H1 (cell line): ENCODE measurements at regions not wholly inside any gene's neighbourhood (a gene's known extent, or its start where the extent isn't known, plus 50 kb on each side); places are given as distances from the start of the nearest gene placed in this dataset.

Experiments used
- CEBPB ChIP-seq: IDR thresholded peaks from 2 replicates; pipeline ENCODE4 v1.6.1; 2012; ENCODE audit warnings: low read depth, low read length
- EP300 ChIP-seq, 2 experiments: IDR thresholded peaks; 1 replicate in 1 of 2; 2 replicates in 1 of 2; pipeline ENCODE4 v1.6.1; 2011 to 2012; ENCODE audit warnings: low read depth in 2 of 2, low read length in 2 of 2, mild to moderate bottlenecking in 2 of 2, borderline replicate concordance in 1 of 2, inconsistent platforms in 1 of 2, moderate library complexity in 1 of 2
- POLR2AphosphoS5 ChIP-seq: IDR thresholded peaks from 2 replicates; pipeline ENCODE4 v1.6.1; 2011; ENCODE audit warnings: low read depth, low read length
- RFX5 ChIP-seq: IDR thresholded peaks from 2 replicates; pipeline ENCODE4 v1.6.1; 2011; ENCODE audit warnings: low read depth, low read length, improper control_type of control experiment, borderline replicate concordance
- TF ChIP-seq, protein P1 (sequence below), 3 experiments: IDR thresholded peaks; 1 replicate in 2 of 3; 2 replicates in 1 of 3; pipeline versions ENCODE4 v1.5.1 to v1.6.1; 2011; ENCODE audit warnings: low read length in 3 of 3, mild to moderate bottlenecking in 3 of 3, inconsistent platforms in 2 of 3, low read depth in 1 of 3, moderate library complexity in 1 of 3; ENCODE audit not compliant: insufficient read depth in 1 of 3; ENCODE audit errors: control extremely low read depth in 1 of 3

- TF ChIP-seq EP300 (IDR thresholded peaks at IDR 0.05; ENCODE audit: borderline replicate concordance in 1 of 2, low read depth in 2 of 2, low read length in 2 of 2): no peak
- no peak for TF ChIP-seq RFX5
- no peak for TF ChIP-seq POLR2AphosphoS5
- no peak for TF ChIP-seq CEBPB
- TF ChIP-seq, protein P1, sequence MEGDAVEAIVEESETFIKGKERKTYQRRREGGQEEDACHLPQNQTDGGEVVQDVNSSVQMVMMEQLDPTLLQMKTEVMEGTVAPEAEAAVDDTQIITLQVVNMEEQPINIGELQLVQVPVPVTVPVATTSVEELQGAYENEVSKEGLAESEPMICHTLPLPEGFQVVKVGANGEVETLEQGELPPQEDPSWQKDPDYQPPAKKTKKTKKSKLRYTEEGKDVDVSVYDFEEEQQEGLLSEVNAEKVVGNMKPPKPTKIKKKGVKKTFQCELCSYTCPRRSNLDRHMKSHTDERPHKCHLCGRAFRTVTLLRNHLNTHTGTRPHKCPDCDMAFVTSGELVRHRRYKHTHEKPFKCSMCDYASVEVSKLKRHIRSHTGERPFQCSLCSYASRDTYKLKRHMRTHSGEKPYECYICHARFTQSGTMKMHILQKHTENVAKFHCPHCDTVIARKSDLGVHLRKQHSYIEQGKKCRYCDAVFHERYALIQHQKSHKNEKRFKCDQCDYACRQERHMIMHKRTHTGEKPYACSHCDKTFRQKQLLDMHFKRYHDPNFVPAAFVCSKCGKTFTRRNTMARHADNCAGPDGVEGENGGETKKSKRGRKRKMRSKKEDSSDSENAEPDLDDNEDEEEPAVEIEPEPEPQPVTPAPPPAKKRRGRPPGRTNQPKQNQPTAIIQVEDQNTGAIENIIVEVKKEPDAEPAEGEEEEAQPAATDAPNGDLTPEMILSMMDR (IDR thresholded peaks at IDR 0.05; ENCODE audit: control extremely low read depth in 1 of 3, insufficient read depth in 1 of 3, low read depth in 1 of 3, low read length in 3 of 3): no peak
Observed at GRCh38 chrX:45300638-45301037, 100.0 kb upstream of the DIPK2B start.
